Transverse colon (tissue), 4 donors: ENCODE measurements at regions not wholly inside any gene's neighbourhood (a gene's known extent, or its start where the extent isn't known, plus 50 kb on each side); places are given as distances from the start of the nearest gene placed in this dataset.

Source experiments
- DNase-seq: peaks from one replicate; pipeline ENCODE4 v3.0.0-alpha.2; 2019
- H3K27ac ChIP-seq, 4 donors: fragments of 200-600 bp; sonication (generic); 2 replicates each; pipeline ENCODE4 v1.5.1; 2016 to 2018; ENCODE audit warnings: inconsistent platforms in 4 of 4
- H3K27me3 ChIP-seq: fragments of 200-600 bp; sonication (generic); 2 replicates; pipeline ENCODE4 v1.5.1; 2017; ENCODE audit warnings: inconsistent platforms
- H3K36me3 ChIP-seq, 4 donors: fragments of 200-600 bp; sonication (generic); 2 replicates each; pipeline ENCODE4 v1.5.1; 2017 to 2019; ENCODE audit warnings: inconsistent platforms in 4 of 4
- H3K4me1 ChIP-seq, 4 donors: fragments of 200-600 bp; sonication (generic); 2 replicates each; pipeline ENCODE4 v1.5.1; 2017 to 2020; ENCODE audit warnings: inconsistent platforms in 4 of 4
- H3K4me3 ChIP-seq, 4 donors: fragments of 200-600 bp; sonication (generic); 1 replicate in 1 of 4; 2 replicates in 3 of 4; pipeline versions ENCODE4 v1.5.1 to v1.6.1; 2017 to 2019; ENCODE audit warnings: inconsistent platforms in 4 of 4
- H3K9me3 ChIP-seq, 2 donors: fragments of 200-600 bp; sonication (generic); 2 replicates each; pipeline ENCODE4 v1.5.1; 2017 to 2019; ENCODE audit warnings: inconsistent platforms in 2 of 2
- EP300 ChIP-seq: sonication (generic); formaldehyde crosslinking; IDR thresholded peaks from one replicate; pipeline ENCODE4 v1.6.1; 2017; ENCODE audit warnings: antibody characterized with exemption, low read depth
- POLR2A ChIP-seq: fragments of 450-650 bp; IDR thresholded peaks from one replicate; pipeline ENCODE4 v1.6.1; 2016; ENCODE audit warnings: antibody characterized with exemption, mild to moderate bottlenecking, moderate library complexity
- POLR2AphosphoS5 ChIP-seq, 3 donors: sonication (generic); formaldehyde crosslinking; IDR thresholded peaks; one replicate each; pipeline ENCODE4 v1.6.1; 2016; ENCODE audit warnings: antibody characterized with exemption in 3 of 3
- WGBS, 2 donors: methylation state at CpG; one replicate each; pipeline ENCODE4 v1.1.5; 2018; ENCODE audit warnings: low coverage in 1 of 2; 5-methylcytosine and 5-hydroxymethylcytosine counted together
- in situ Hi-C, 4 donors: fragments of 200-750 bp; cut with MboI; loops; one replicate each; pipeline versions ENCODE4 v1.15.0 to v1.15.1; 2017; ENCODE audit warnings: low sequenced_read_pairs in 3 of 4, low pct_ligation_motif_present in 1 of 4, low pct_unique_long_range_greater_than_20kb in 1 of 4
- intact Hi-C: fragments of 100-400 bp; cut with DNase I; formaldehyde crosslinking; loops from one replicate; pipeline ENCODE4 v1.15.1; 2023; ENCODE audit warnings: low total_unique reads
- TF ChIP-seq, protein P1 (sequence below), 5 experiments: fragments of 200-600 bp in 3 of 5; fragments of 450-650 bp in 2 of 5; sonication (generic) in 3 of 5; IDR thresholded peaks; 1 replicate in 2 of 5; 2 replicates in 3 of 5; pipeline ENCODE4 v1.5.1; 2016 to 2017; ENCODE audit warnings: antibody characterized with exemption in 5 of 5, inconsistent platforms in 3 of 5, mild to moderate bottlenecking in 2 of 5, moderate library complexity in 1 of 5

DNA sequence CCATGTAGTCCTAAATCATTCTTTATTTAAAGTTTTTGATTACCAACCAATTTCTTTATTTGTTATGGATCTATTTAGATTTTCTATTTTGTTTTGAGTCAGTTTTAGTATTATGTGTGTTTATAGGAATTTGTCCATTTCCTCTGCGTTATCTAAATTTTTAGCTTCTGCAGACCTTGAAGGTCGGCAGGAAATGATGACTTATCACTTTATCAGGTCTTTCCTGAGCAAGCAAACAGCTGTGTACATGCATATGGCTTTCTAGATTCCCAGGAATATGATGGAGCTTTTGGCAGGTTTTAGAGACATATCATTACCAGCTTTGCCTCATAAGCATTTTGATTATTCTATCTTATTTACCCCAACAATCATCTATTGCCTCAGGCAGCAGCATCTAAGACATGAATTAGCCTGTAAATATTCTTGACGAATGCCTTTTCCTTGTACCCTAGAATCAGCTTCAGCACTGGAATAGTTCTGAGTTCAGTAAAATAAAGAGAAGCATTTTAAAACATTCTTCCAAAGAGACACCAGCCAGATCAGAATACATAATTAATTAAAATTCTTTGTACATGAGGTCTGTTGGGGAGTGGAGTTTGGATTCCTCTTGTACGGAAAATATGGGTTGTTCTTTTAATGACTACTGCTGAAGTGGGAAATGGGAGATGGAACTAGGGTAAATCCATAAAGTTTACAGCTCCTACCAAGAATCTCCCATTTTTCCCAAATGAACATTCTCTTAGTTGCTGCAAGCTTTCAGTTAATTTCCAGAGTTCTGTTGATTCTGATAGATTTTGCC, 408.8 kb upstream of the SEMA3C start:
- no peaks in the 10 kb centered on the region for H3K36me3 ChIP-seq
- 82 to 87% methylated on average over 2 to 4 of the region's 4 CpGs for WGBS, 2 donors
- H3K9me3 ChIP-seq = no peaks in the 10 kb centered on the region
- no peak for DNase-seq
- in situ Hi-C loops (no loop called here), intact Hi-C loops (no loop called here)
- H3K4me1 ChIP-seq = no peaks in the 10 kb centered on the region
- no peak overlapping the region for H3K27ac ChIP-seq
- H3K4me3 ChIP-seq = no peak overlapping the region
- no peaks in the 10 kb centered on the region for H3K27me3 ChIP-seq
- no peak for TF ChIP-seq POLR2A
- no peak for TF ChIP-seq POLR2AphosphoS5 (IDR thresholded peaks at IDR 0.05)
- no peak for TF ChIP-seq EP300
- TF ChIP-seq, protein P1, sequence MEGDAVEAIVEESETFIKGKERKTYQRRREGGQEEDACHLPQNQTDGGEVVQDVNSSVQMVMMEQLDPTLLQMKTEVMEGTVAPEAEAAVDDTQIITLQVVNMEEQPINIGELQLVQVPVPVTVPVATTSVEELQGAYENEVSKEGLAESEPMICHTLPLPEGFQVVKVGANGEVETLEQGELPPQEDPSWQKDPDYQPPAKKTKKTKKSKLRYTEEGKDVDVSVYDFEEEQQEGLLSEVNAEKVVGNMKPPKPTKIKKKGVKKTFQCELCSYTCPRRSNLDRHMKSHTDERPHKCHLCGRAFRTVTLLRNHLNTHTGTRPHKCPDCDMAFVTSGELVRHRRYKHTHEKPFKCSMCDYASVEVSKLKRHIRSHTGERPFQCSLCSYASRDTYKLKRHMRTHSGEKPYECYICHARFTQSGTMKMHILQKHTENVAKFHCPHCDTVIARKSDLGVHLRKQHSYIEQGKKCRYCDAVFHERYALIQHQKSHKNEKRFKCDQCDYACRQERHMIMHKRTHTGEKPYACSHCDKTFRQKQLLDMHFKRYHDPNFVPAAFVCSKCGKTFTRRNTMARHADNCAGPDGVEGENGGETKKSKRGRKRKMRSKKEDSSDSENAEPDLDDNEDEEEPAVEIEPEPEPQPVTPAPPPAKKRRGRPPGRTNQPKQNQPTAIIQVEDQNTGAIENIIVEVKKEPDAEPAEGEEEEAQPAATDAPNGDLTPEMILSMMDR (IDR thresholded peaks at IDR 0.05) = no peak

DNA sequence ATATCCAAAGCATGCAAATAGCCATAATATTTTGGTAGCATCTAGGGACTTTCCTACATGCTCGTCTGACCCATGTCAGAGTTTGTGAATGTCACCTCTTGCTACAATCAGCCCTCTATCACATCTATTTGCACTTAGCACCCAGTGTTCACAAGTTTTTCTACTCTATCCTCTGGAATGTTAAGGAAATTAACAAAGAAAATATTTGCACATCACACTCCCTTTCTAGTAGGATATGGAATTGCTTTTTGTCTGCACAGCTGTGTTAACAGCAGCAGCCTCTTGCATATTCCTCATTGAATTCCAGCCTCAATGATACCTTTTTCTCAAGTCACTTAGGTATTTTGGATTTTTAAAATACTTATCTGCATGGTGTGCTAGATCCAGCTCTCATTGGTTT, 403.1 kb upstream of the SEMA3C start:
- Histone ChIP-seq H3K27ac (no peak overlapping the region), H3K36me3 (no peaks in the 10 kb centered on the region), H3K4me3 (no peak overlapping the region), H3K9me3 (no peaks in the 10 kb centered on the region), H3K4me1 (no peaks in the 10 kb centered on the region), H3K27me3 (no peaks in the 10 kb centered on the region)
- TF ChIP-seq, protein P1 (IDR thresholded peaks at IDR 0.05) = no peak
- TF ChIP-seq POLR2A = no peak
- no peak for TF ChIP-seq EP300
- no peak for TF ChIP-seq POLR2AphosphoS5 (IDR thresholded peaks at IDR 0.05)
- no peak for DNase-seq
- intact Hi-C loops = no loop called here
- in situ Hi-C loops = no loop called here
- WGBS, 2 donors = 45 to 58% methylated on average over 1 of the region's 1 CpG

- Histone ChIP-seq H3K27ac (no peak overlapping the region), H3K4me3 (no peak overlapping the region), H3K9me3 (no peaks in the 10 kb centered on the region), H3K4me1 (no peaks in the 10 kb centered on the region), H3K27me3 (no peaks in the 10 kb centered on the region), H3K36me3 (no peaks in the 10 kb centered on the region)
- TF ChIP-seq, protein P1 (IDR thresholded peaks at IDR 0.05) = no peak
- TF ChIP-seq POLR2AphosphoS5 (IDR thresholded peaks at IDR 0.05) (no peak), EP300 (no peak), POLR2A (no peak)
- DNase-seq = no peak
- in situ Hi-C loops (no loop called here), intact Hi-C loops (no loop called here)
- WGBS, 2 donors = 72 to 78% methylated on average over 3 of the region's 3 CpGs
These were observed 398.9 kb upstream of the SEMA3C start for GRCh38 chr7:81317741-81318140.

DNA sequence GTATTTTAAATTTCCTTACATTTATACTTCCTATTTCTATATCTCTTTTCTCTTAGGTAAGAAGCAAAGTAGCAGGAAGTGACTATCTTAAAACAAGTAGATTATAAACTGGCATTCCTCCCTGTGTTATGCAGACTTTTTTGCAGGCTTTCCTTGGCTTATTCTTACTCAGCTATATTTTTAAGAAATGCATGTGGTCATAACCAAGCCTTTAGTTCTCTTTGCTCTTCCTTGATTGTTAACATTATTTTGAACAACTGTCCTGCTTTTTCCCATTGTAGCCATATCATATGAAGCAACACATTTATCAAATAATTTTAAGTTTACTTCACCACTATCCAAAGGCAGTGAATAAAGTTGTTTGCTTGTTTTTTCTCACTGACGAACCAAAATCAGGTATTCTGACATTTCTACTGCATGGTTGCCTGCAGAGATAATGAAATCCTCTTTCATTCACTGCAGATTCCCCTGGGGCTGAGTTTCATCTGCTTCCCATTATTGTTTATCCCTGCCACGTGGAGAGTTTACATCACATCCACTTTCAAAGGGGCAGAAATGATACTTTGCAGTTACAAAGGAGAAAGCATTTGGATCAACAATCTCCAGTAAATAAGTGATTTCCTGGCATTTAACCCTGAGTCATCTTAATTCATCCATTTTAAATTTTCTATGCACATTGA, 389.9 kb upstream of the SEMA3C start:
- Histone ChIP-seq H3K27ac (no peak overlapping the region), H3K4me3 (no peak overlapping the region), H3K36me3 (no peaks in the 10 kb centered on the region), H3K9me3 (no peaks in the 10 kb centered on the region), H3K4me1 (no peaks in the 10 kb centered on the region), H3K27me3 (no peaks in the 10 kb centered on the region)
- 29 to 46% methylated on average over 1 to 2 of the region's 2 CpGs for WGBS, 2 donors
- TF ChIP-seq, protein P1 (IDR thresholded peaks at IDR 0.05) = no peak
- TF ChIP-seq POLR2A = no peak
- TF ChIP-seq EP300 = no peak
- TF ChIP-seq POLR2AphosphoS5 (IDR thresholded peaks at IDR 0.05) = no peak
- no peak for DNase-seq
- intact Hi-C loops (no loop called here), in situ Hi-C loops (no loop called here)
